ENCODE measurements at regions not wholly inside any gene's neighbourhood (a gene's known extent, or its start where the extent isn't known, plus 50 kb on each side); places are given as distances from the start of the nearest gene placed in this dataset.

- TF ChIP-seq ELF4 (IDR thresholded peaks at IDR 0.05) = no peak
- TF ChIP-seq HDGF (IDR thresholded peaks at IDR 0.05; ENCODE audit: borderline replicate concordance) = no peak
- TF ChIP-seq ARNT (IDR thresholded peaks at IDR 0.05) = no peak
- no peak for TF ChIP-seq TARDBP (IDR thresholded peaks at IDR 0.05)
- TF ChIP-seq FOXM1 (IDR thresholded peaks at IDR 0.05; ENCODE audit: borderline replicate concordance) = no peak
These were observed 142.3 kb downstream of the RGS9 start for GRCh38 chr17:65279456-65279855.

All from HEK293T (cell line).